Liver (tissue), 8 donors: ENCODE measurements at regions not wholly inside any gene's neighbourhood (a gene's known extent, or its start where the extent isn't known, plus 50 kb on each side); places are given as distances from the start of the nearest gene placed in this dataset.

Experiments
- DNase-seq: peaks from one replicate; pipeline ENCODE4 v3.0.0-alpha.2; 2017; ENCODE audit warnings: low spot score
- H3K27ac ChIP-seq, 2 donors: one replicate each; pipeline ENCODE4 v1.7.0; 2013; ENCODE audit warnings: inconsistent platforms in 2 of 2, low read length in 2 of 2, control low read depth in 1 of 2, low read depth in 1 of 2, mild to moderate bottlenecking in 1 of 2
- H3K27me3 ChIP-seq, 4 donors: one replicate each; pipeline versions ENCODE4 v1.6.1 to v1.7.0; 2013; ENCODE audit warnings: low read length in 3 of 4, inconsistent platforms in 1 of 4, mild to moderate bottlenecking in 1 of 4, moderate library complexity in 1 of 4; ENCODE audit not compliant: control insufficient read depth in 4 of 4, insufficient read depth in 4 of 4
- H3K36me3 ChIP-seq, 4 donors: one replicate each; pipeline versions ENCODE4 v1.6.1 to v1.7.0; 2013; ENCODE audit warnings: low read length in 3 of 4, mild to moderate bottlenecking in 3 of 4, low read depth in 1 of 4, moderate library complexity in 1 of 4; ENCODE audit not compliant: control insufficient read depth in 4 of 4, insufficient read depth in 3 of 4
- H3K4me1 ChIP-seq, 4 donors: one replicate each; pipeline versions ENCODE4 v1.6.1 to v1.7.0; 2013; ENCODE audit warnings: low read length in 3 of 4, mild to moderate bottlenecking in 3 of 4, moderate library complexity in 1 of 4; ENCODE audit not compliant: control insufficient read depth in 4 of 4, insufficient read depth in 4 of 4
- H3K4me3 ChIP-seq, 3 donors: one replicate each; pipeline versions ENCODE4 v1.6.1 to v1.7.0; 2013; ENCODE audit warnings: low read length in 3 of 3, control low read depth in 1 of 3, low read depth in 1 of 3, mild to moderate bottlenecking in 1 of 3
- H3K9ac ChIP-seq, 2 donors: one replicate each; pipeline ENCODE4 v1.7.0; 2013; ENCODE audit warnings: low read length in 2 of 2, mild to moderate bottlenecking in 2 of 2, moderate library complexity in 2 of 2, control low read depth in 1 of 2, low read depth in 1 of 2
- H3K9me3 ChIP-seq, 4 donors: one replicate each; pipeline versions ENCODE4 v1.6.1 to v1.7.0; 2013; ENCODE audit warnings: low read length in 3 of 4; ENCODE audit not compliant: control insufficient read depth in 4 of 4
- ATF3 ChIP-seq: IDR thresholded peaks from 2 replicates; pipeline ENCODE4 v1.6.1; 2016; ENCODE audit warnings: antibody characterized with exemption
- CTCF ChIP-seq: fragments of 150-350 bp; IDR thresholded peaks from 2 replicates; pipeline ENCODE4 v1.5.1; 2017; ENCODE audit warnings: improper control_type of control experiment, low read depth, low read length; ENCODE audit not compliant: missing input control
- EGR1 ChIP-seq, 2 donors: IDR thresholded peaks; 2 replicates each; pipeline ENCODE4 v1.6.1; 2016 to 2018; ENCODE audit warnings: antibody characterized with exemption in 2 of 2, low read depth in 2 of 2
- FOXA1 ChIP-seq: IDR thresholded peaks from 2 replicates; pipeline ENCODE4 v1.6.1; 2016; ENCODE audit warnings: antibody characterized with exemption
- FOXA2 ChIP-seq: IDR thresholded peaks from 2 replicates; pipeline ENCODE4 v1.6.1; 2016; ENCODE audit warnings: antibody characterized with exemption
- GABPA ChIP-seq, 2 donors: IDR thresholded peaks in 1 of 2; conservative IDR thresholded peaks in 1 of 2; 2 replicates each; pipeline ENCODE4 v1.6.1; 2016; ENCODE audit warnings: antibody characterized with exemption in 2 of 2, mild to moderate bottlenecking in 1 of 2, moderate library complexity in 1 of 2
- HNF4A ChIP-seq, 2 donors: conservative IDR thresholded peaks; 2 replicates each; pipeline ENCODE4 v1.6.1; 2016; ENCODE audit warnings: antibody characterized with exemption in 2 of 2, mild to moderate bottlenecking in 2 of 2
- HNF4G ChIP-seq: IDR thresholded peaks from 2 replicates; pipeline ENCODE4 v1.6.1; 2016; ENCODE audit warnings: antibody characterized with exemption
- JUND ChIP-seq, 2 donors: IDR thresholded peaks; 2 replicates each; pipeline ENCODE4 v1.6.1; 2016; ENCODE audit warnings: antibody characterized with exemption in 2 of 2
- MAX ChIP-seq: IDR thresholded peaks from 2 replicates; pipeline ENCODE4 v1.6.1; 2016; ENCODE audit warnings: antibody characterized with exemption
- NR2F2 ChIP-seq: IDR thresholded peaks from 2 replicates; pipeline ENCODE4 v1.6.1; 2016; ENCODE audit warnings: antibody characterized with exemption
- RAD21 ChIP-seq, 2 donors: IDR thresholded peaks; 2 replicates each; pipeline ENCODE4 v1.6.1; 2016; ENCODE audit warnings: antibody characterized with exemption in 2 of 2, mild to moderate bottlenecking in 2 of 2
- REST ChIP-seq: IDR thresholded peaks from 2 replicates; pipeline ENCODE4 v1.6.1; 2016; ENCODE audit warnings: antibody characterized with exemption, mild to moderate bottlenecking
- RXRA ChIP-seq, 2 donors: IDR thresholded peaks; 2 replicates each; pipeline ENCODE4 v1.6.1; 2017 to 2018; ENCODE audit warnings: antibody characterized with exemption in 2 of 2, mild to moderate bottlenecking in 1 of 2
- SP1 ChIP-seq: IDR thresholded peaks from 2 replicates; pipeline ENCODE4 v1.6.1; 2018; ENCODE audit warnings: antibody characterized with exemption, mild to moderate bottlenecking
- TAF1 ChIP-seq: conservative IDR thresholded peaks from 2 replicates; pipeline ENCODE4 v1.6.1; 2016; ENCODE audit warnings: antibody characterized with exemption, mild to moderate bottlenecking
- YY1 ChIP-seq: IDR thresholded peaks from 2 replicates; pipeline ENCODE4 v1.6.1; 2016; ENCODE audit warnings: antibody characterized with exemption, mild to moderate bottlenecking
- ZBTB33 ChIP-seq: IDR thresholded peaks from 2 replicates; pipeline ENCODE4 v1.6.1; 2016; ENCODE audit warnings: antibody characterized with exemption
- WGBS: extraction: QIAGEN DNeasy Blood & Tissue Kit; methylation state at CpG from one replicate; pipeline ENCODE4 v1.1.7; 2013; 5-methylcytosine and 5-hydroxymethylcytosine counted together
- donor health status: healthy.
- donor health status: healthy.
- donor health status: healthy.
- donor health status: healthy.
- donor health status: healthy.

GRCh38 chr3:10644189-10644588, 138.8 kb upstream of the ATP2B2 start:
- 79% methylated on average over 4 of the region's 4 CpGs for WGBS
- no peaks in the 10 kb centered on the region for H3K9me3 ChIP-seq
- H3K27me3 ChIP-seq: no peaks in the 10 kb centered on the region
- no peaks in the 10 kb centered on the region for H3K36me3 ChIP-seq
- no peaks in the 10 kb centered on the region for H3K4me1 ChIP-seq
- no peak overlapping the region for H3K4me3 ChIP-seq
- TF ChIP-seq RAD21 (IDR thresholded peaks at IDR 0.05) (no peak), JUND (IDR thresholded peaks at IDR 0.05) (no peak), YY1 (no peak), REST (no peak), ATF3 (no peak), RXRA (IDR thresholded peaks at IDR 0.05) (no peak), FOXA1 (no peak), FOXA2 (no peak), ZBTB33 (no peak), NR2F2 (no peak), SP1 (no peak), GABPA (IDR thresholded peaks at IDR 0.05 in 1 of 2, conservative IDR thresholded peaks at IDR 0.05 in 1 of 2) (no peak), CTCF (no peak), EGR1 (IDR thresholded peaks at IDR 0.05; ENCODE audit: low read depth in 2 of 2) (no peak), MAX (no peak), HNF4A (conservative IDR thresholded peaks at IDR 0.05) (no peak), HNF4G (no peak), TAF1 (no peak)
- no peak overlapping the region for H3K9ac ChIP-seq
- H3K27ac ChIP-seq: no peak overlapping the region
- no peak for DNase-seq
